Uterus (tissue), 2 donors: ENCODE measurements at regions not wholly inside any gene's neighbourhood (a gene's known extent, or its start where the extent isn't known, plus 50 kb on each side); places are given as distances from the start of the nearest gene placed in this dataset.

Source experiments
- POLR2A ChIP-seq, 2 donors: fragments of 450-650 bp; IDR thresholded peaks; one replicate each; pipeline ENCODE4 v1.6.1; 2016; ENCODE audit warnings: antibody characterized with exemption in 2 of 2, mild to moderate bottlenecking in 1 of 2, moderate library complexity in 1 of 2
- TF ChIP-seq, protein P1 (sequence below), 4 experiments: fragments of 200-600 bp in 2 of 4; fragments of 450-650 bp in 2 of 4; sonication (generic) in 2 of 4; IDR thresholded peaks; one replicate each; pipeline ENCODE4 v1.5.1; 2016 to 2019; ENCODE audit warnings: antibody characterized with exemption in 4 of 4, mild to moderate bottlenecking in 2 of 4, moderate library complexity in 1 of 4

DNA sequence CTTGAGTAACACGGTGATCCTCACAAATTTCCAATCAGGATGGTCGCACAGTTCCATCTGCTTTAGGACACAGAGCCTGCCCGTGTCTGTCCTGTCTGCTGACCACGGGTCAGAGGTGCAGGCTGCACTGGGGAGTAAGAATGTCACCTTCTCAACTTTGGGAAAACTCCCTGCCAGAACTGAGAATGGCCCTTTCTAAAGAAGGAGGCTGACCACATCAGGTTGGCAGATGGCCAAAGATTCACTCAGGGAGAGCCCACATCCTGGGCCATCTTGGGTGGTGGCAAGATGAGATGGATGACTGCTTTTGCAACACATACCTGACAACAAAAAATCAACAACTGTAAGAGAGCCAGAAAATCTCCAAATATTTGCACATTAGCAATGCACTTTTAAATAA is 101.9 kb downstream of the IGLL1 start:
- TF ChIP-seq, protein P1, sequence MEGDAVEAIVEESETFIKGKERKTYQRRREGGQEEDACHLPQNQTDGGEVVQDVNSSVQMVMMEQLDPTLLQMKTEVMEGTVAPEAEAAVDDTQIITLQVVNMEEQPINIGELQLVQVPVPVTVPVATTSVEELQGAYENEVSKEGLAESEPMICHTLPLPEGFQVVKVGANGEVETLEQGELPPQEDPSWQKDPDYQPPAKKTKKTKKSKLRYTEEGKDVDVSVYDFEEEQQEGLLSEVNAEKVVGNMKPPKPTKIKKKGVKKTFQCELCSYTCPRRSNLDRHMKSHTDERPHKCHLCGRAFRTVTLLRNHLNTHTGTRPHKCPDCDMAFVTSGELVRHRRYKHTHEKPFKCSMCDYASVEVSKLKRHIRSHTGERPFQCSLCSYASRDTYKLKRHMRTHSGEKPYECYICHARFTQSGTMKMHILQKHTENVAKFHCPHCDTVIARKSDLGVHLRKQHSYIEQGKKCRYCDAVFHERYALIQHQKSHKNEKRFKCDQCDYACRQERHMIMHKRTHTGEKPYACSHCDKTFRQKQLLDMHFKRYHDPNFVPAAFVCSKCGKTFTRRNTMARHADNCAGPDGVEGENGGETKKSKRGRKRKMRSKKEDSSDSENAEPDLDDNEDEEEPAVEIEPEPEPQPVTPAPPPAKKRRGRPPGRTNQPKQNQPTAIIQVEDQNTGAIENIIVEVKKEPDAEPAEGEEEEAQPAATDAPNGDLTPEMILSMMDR (IDR thresholded peaks at IDR 0.05) = no peak
- TF ChIP-seq POLR2A (IDR thresholded peaks at IDR 0.05) = no peak
